NB4 (cell line): ENCODE measurements at regions not wholly inside any gene's neighbourhood (a gene's known extent, or its start where the extent isn't known, plus 50 kb on each side); places are given as distances from the start of the nearest gene placed in this dataset.

Experiments used
- TF ChIP-seq, protein P1 (sequence below): IDR thresholded peaks from one replicate; pipeline ENCODE4 v1.5.1; 2012; ENCODE audit warnings: low read depth, low read length
- TF ChIP-seq, protein P2 (sequence below): IDR thresholded peaks from 2 replicates; pipeline ENCODE4 v1.6.1; 2011; ENCODE audit warnings: low read depth, low read length

DNA sequence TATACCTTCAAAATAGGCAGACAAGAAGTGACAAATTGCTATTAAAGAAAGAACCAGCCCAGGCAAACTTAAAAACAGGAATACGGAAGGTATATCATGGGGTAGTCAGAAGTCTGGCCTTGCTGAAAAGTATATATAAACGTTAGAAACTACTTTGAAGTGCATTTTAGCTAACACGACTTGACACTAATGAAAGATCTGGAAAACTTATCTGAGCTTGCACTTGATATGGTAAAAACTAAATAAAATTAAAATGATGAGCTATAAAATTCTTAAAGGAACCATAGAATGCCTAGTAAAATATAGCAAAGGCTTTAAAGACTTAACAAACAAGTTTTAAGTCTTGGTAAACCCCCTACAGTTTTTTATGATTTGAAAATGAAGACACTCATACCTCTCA lies 795.3 kb upstream of the PCDH20 start:
- TF ChIP-seq, protein P1, sequence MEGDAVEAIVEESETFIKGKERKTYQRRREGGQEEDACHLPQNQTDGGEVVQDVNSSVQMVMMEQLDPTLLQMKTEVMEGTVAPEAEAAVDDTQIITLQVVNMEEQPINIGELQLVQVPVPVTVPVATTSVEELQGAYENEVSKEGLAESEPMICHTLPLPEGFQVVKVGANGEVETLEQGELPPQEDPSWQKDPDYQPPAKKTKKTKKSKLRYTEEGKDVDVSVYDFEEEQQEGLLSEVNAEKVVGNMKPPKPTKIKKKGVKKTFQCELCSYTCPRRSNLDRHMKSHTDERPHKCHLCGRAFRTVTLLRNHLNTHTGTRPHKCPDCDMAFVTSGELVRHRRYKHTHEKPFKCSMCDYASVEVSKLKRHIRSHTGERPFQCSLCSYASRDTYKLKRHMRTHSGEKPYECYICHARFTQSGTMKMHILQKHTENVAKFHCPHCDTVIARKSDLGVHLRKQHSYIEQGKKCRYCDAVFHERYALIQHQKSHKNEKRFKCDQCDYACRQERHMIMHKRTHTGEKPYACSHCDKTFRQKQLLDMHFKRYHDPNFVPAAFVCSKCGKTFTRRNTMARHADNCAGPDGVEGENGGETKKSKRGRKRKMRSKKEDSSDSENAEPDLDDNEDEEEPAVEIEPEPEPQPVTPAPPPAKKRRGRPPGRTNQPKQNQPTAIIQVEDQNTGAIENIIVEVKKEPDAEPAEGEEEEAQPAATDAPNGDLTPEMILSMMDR = no peak
- TF ChIP-seq, protein P2, sequence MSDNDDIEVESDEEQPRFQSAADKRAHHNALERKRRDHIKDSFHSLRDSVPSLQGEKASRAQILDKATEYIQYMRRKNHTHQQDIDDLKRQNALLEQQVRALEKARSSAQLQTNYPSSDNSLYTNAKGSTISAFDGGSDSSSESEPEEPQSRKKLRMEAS = no peak
